Astrocyte (in vitro differentiated cells and primary cell): ENCODE measurements at regions not wholly inside any gene's neighbourhood (a gene's known extent, or its start where the extent isn't known, plus 50 kb on each side); places are given as distances from the start of the nearest gene placed in this dataset.

Source experiments
- DNase-seq: peaks from one replicate; pipeline ENCODE4 v3.0.0-alpha.2; 2010; ENCODE audit warnings: low read depth
- FAIRE-seq: peaks from 2 replicates; lab custom pipeline; 2011; peaks lifted over from hg19 to GRCh38; lab: Jason Lieb, UNC
- H2AFZ ChIP-seq: 2 replicates; pipeline ENCODE4 v1.6.0; 2012; ENCODE audit warnings: low read depth, low read length, inconsistent platforms
- H3K27ac ChIP-seq: 2 replicates; pipeline ENCODE4 v1.5.1; 2011; ENCODE audit warnings: low read depth, low read length, inconsistent platforms
- H3K27me3 ChIP-seq: 2 replicates; pipeline ENCODE4 v1.6.0; 2011; ENCODE audit warnings: low read length, inconsistent platforms; ENCODE audit not compliant: insufficient read depth
- H3K36me3 ChIP-seq: 2 replicates; pipeline ENCODE4 v1.5.1; 2011; ENCODE audit warnings: low read length, inconsistent platforms; ENCODE audit not compliant: insufficient read depth
- H3K4me1 ChIP-seq: 2 replicates; pipeline ENCODE4 v1.5.1; 2011; ENCODE audit warnings: low read length, inconsistent platforms; ENCODE audit not compliant: insufficient read depth
- H3K4me2 ChIP-seq: 2 replicates; pipeline ENCODE4 v1.6.0; 2012; ENCODE audit warnings: low read length, inconsistent platforms
- H3K4me3 ChIP-seq: 2 replicates; pipeline ENCODE4 v1.5.1; 2011; ENCODE audit warnings: low read depth, mild to moderate bottlenecking, low read length, inconsistent platforms; ENCODE audit not compliant: insufficient read depth
- H3K79me2 ChIP-seq: 2 replicates; pipeline ENCODE4 v1.6.0; 2012; ENCODE audit warnings: mild to moderate bottlenecking, low read length, inconsistent platforms; ENCODE audit not compliant: insufficient read depth
- H3K9ac ChIP-seq: 2 replicates; pipeline ENCODE4 v1.6.0; 2012; ENCODE audit warnings: mild to moderate bottlenecking, low read length, inconsistent platforms
- H3K9me3 ChIP-seq: 2 replicates; pipeline ENCODE4 v1.5.1; 2012; ENCODE audit warnings: low read depth, mild to moderate bottlenecking, low read length, inconsistent platforms; ENCODE audit not compliant: insufficient read depth
- H4K20me1 ChIP-seq: 2 replicates; pipeline ENCODE4 v1.6.0; 2012; ENCODE audit warnings: low read length, inconsistent platforms; ENCODE audit not compliant: insufficient read depth
- H3K27ac Mint-ChIP-seq: one replicate; pipeline ENCODE4 v1.8.0; 2021; ENCODE audit warnings: mild to moderate bottlenecking, mixed read lengths; ENCODE audit not compliant: unreplicated experiment
- H3K27me3 Mint-ChIP-seq: one replicate; pipeline ENCODE4 v1.8.0; 2021; ENCODE audit warnings: low read depth, mixed read lengths; ENCODE audit not compliant: unreplicated experiment
- H3K36me3 Mint-ChIP-seq: one replicate; pipeline ENCODE4 v1.8.0; 2021; ENCODE audit warnings: low read depth, mixed read lengths; ENCODE audit not compliant: unreplicated experiment
- H3K4me1 Mint-ChIP-seq: one replicate; pipeline ENCODE4 v1.8.0; 2021; ENCODE audit warnings: low read depth, mixed read lengths; ENCODE audit not compliant: unreplicated experiment
- H3K4me3 Mint-ChIP-seq: one replicate; pipeline ENCODE4 v1.8.0; 2021; ENCODE audit warnings: mild to moderate bottlenecking, moderate library complexity, mixed read lengths; ENCODE audit not compliant: unreplicated experiment
- H3K9me3 Mint-ChIP-seq: one replicate; pipeline ENCODE4 v1.8.0; 2021; ENCODE audit warnings: mild to moderate bottlenecking, mixed read lengths; ENCODE audit not compliant: unreplicated experiment
- EZH2 ChIP-seq: IDR thresholded peaks from 2 replicates; pipeline ENCODE4 v1.6.1; 2012; ENCODE audit warnings: mild to moderate bottlenecking, low read length, inconsistent platforms; ENCODE audit not compliant: insufficient read depth
- TF ChIP-seq, protein P1 (sequence below): IDR thresholded peaks from 2 replicates; pipeline ENCODE4 v1.5.1; 2011; ENCODE audit warnings: low read depth, mild to moderate bottlenecking, inconsistent platforms, low read length, moderate library complexity; ENCODE audit not compliant: insufficient read depth

DNA sequence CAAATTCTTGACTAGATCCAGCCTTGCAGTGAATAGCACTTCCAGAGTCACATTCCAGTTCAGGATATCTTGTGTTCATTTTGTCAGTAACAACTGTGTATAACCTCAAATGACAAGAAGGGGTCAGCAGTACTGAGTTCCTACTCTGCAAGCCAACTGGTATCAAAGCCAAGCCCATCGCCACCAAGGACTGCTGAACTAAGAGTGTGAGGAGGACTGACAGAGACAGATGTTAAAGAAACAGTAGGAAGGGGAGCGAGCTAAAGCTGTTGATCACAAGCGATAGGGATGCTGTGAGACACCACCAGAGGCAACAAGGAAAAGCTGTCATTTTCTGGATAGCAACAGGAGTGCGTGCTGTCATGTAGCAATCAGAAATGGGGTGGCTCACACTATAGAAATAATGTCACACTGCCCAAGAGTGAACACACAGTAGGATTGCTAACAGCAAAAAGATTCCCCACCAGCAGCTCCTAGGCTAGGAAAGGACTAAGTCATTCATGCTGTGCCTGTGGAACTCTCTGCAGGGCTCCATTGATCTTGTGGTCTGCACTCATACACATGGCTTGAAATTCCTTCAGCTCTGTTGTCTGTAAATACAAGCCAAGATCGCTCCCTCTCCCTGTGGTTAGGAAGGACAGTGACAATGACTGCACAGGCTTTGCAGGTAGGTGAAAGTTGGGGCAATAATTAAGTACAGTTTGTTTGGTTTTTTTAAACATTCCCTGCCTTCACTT is 658.6 kb downstream of the NR2F1-AS1 start:
- Histone ChIP-seq H4K20me1 (no peaks in the 10 kb centered on the region), H3K4me1 (no peaks in the 10 kb centered on the region), H3K9me3 (no peaks in the 10 kb centered on the region), H3K9ac (no peak overlapping the region), H3K36me3 (no peaks in the 10 kb centered on the region), H3K79me2 (no peaks in the 10 kb centered on the region), H3K4me2 (no peak overlapping the region), H3K4me3 (no peak overlapping the region), H2AFZ (no peak overlapping the region), H3K27ac (no peak overlapping the region), H3K27me3 (no peaks in the 10 kb centered on the region)
- Mint-ChIP-seq H3K9me3 (no peaks in the 10 kb centered on the region), H3K36me3 (no peaks in the 10 kb centered on the region), H3K4me3 (no peak overlapping the region), H3K27me3 (peaks cover 2% of the 10 kb centered on the region), H3K27ac (no peak overlapping the region), H3K4me1 (peaks cover 1% of the 10 kb centered on the region)
- TF ChIP-seq, protein P1, sequence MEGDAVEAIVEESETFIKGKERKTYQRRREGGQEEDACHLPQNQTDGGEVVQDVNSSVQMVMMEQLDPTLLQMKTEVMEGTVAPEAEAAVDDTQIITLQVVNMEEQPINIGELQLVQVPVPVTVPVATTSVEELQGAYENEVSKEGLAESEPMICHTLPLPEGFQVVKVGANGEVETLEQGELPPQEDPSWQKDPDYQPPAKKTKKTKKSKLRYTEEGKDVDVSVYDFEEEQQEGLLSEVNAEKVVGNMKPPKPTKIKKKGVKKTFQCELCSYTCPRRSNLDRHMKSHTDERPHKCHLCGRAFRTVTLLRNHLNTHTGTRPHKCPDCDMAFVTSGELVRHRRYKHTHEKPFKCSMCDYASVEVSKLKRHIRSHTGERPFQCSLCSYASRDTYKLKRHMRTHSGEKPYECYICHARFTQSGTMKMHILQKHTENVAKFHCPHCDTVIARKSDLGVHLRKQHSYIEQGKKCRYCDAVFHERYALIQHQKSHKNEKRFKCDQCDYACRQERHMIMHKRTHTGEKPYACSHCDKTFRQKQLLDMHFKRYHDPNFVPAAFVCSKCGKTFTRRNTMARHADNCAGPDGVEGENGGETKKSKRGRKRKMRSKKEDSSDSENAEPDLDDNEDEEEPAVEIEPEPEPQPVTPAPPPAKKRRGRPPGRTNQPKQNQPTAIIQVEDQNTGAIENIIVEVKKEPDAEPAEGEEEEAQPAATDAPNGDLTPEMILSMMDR = no peak
- TF ChIP-seq EZH2 = no peak
- FAIRE-seq (no peak), DNase-seq (no peak)

DNA sequence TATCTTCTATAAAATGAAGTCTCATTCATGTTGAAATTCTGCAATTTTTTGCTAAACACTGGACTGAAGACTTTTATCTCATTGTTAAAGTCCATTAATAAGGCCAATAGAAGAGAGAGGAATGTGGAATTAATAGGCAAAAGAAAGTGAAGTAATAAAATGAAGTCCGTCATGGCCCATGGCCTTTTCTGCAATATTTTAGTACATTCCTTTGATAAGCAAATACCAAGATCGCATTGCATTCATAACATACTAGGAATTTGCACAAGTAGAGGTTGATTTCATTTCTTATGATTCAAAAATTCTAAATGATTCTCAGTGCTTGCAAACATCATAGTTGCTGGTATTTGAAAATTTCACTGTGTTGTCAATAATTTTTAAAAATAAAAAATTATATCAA is 664.0 kb downstream of the NR2F1-AS1 start:
- H3K79me2 ChIP-seq = no peaks in the 10 kb centered on the region
- H3K27ac ChIP-seq = no peak overlapping the region
- no peaks in the 10 kb centered on the region for H3K36me3 ChIP-seq
- H4K20me1 ChIP-seq = no peaks in the 10 kb centered on the region
- DNase-seq (peak; percentile 56), FAIRE-seq (no peak)
- no peaks in the 10 kb centered on the region for H3K9me3 ChIP-seq
- no peak overlapping the region for H3K4me2 ChIP-seq
- H3K4me3 Mint-ChIP-seq = no peak overlapping the region
- H3K4me1 ChIP-seq = no peaks in the 10 kb centered on the region
- H3K27me3 ChIP-seq = no peaks in the 10 kb centered on the region
- H2AFZ ChIP-seq = no peak overlapping the region
- H3K9me3 Mint-ChIP-seq = no peaks in the 10 kb centered on the region
- H3K4me1 Mint-ChIP-seq = no peaks in the 10 kb centered on the region
- H3K4me3 ChIP-seq = no peak overlapping the region
- no peaks in the 10 kb centered on the region for H3K36me3 Mint-ChIP-seq
- H3K27ac Mint-ChIP-seq = no peak overlapping the region
- TF ChIP-seq, protein P1 = no peak
- TF ChIP-seq EZH2 = no peak
- H3K27me3 Mint-ChIP-seq = peaks cover 2% of the 10 kb centered on the region
- H3K9ac ChIP-seq = no peak overlapping the region

GRCh38 chr5:92916036-92916435 is 665.0 kb downstream of the NR2F1-AS1 start:
- no peak for TF ChIP-seq EZH2
- TF ChIP-seq, protein P1 = peak; percentile 12
- no peaks in the 10 kb centered on the region for H3K79me2 ChIP-seq
- Mint-ChIP-seq H3K9me3 (no peaks in the 10 kb centered on the region), H3K27ac (no peak overlapping the region), H3K4me3 (no peak overlapping the region), H3K36me3 (no peaks in the 10 kb centered on the region), H3K27me3 (no peaks in the 10 kb centered on the region), H3K4me1 (no peaks in the 10 kb centered on the region)
- H3K4me3 ChIP-seq = no peak overlapping the region
- no peak overlapping the region for H3K27ac ChIP-seq
- H3K4me2 ChIP-seq = no peak overlapping the region
- no peaks in the 10 kb centered on the region for H4K20me1 ChIP-seq
- FAIRE-seq = no peak
- no peaks in the 10 kb centered on the region for H3K27me3 ChIP-seq
- H3K9ac ChIP-seq = no peak overlapping the region
- no peak overlapping the region for H2AFZ ChIP-seq
- no peaks in the 10 kb centered on the region for H3K9me3 ChIP-seq
- H3K36me3 ChIP-seq = no peaks in the 10 kb centered on the region
- DNase-seq = peak; percentile 29
- H3K4me1 ChIP-seq = no peaks in the 10 kb centered on the region
